GM10248 (cell line): ENCODE measurements at regions not wholly inside any gene's neighbourhood (a gene's known extent, or its start where the extent isn't known, plus 50 kb on each side); places are given as distances from the start of the nearest gene placed in this dataset.
A peak's percentile ranks its signal among the peaks of the same experiment; 100 is the strongest.

Source experiments
- CTCF ChIA-PET: fragments of 300-600 bp; sonication (Branson Sonifier 250); formaldehyde crosslinking; extraction: SDS; loops from one replicate; lab custom pipeline; 2021; ENCODE audit warnings: antibody characterized with exemption; lab: Yijun Ruan, JAX
- POLR2A ChIA-PET: fragments of 350-650 bp; sonication (Branson Sonifier 250); formaldehyde crosslinking; extraction: SDS; loops from one replicate; lab custom pipeline; 2020; ENCODE audit warnings: antibody characterized with exemption; lab: Yijun Ruan, JAX
- DNase-seq: peaks from one replicate; pipeline ENCODE4 v3.0.0; 2012; ENCODE audit errors: extremely low spot score
- TF ChIP-seq, protein P1 (sequence below): IDR thresholded peaks from 2 replicates; pipeline ENCODE4 v1.5.1; 2012; ENCODE audit warnings: mild to moderate bottlenecking, low read depth; ENCODE audit errors: extremely low read depth, missing control alignments, control extremely low read depth

DNA sequence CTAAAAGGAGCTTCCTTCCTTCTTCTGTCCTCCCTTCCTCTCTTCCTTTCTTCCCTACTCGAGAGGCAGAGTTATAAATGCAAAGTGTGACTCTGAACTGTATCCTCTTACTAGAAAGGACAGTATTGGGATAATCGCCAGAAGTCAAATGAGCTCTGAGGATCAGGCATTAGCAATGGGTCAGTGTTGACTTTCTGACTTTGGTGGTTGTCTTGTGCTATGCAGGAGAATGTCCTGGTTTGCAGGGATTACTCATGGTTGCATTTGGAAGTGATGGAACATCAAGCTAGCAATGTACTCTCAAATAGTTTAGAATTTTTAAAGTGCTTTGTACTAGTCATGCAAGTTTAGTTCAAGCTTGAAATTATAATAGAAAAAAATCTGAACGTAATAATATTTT lies 115.6 kb downstream of the TXNL1 start:
- no peak for DNase-seq
- ChIA-PET CTCF (no interaction called here), POLR2A (no interaction called here)
- TF ChIP-seq, protein P1, sequence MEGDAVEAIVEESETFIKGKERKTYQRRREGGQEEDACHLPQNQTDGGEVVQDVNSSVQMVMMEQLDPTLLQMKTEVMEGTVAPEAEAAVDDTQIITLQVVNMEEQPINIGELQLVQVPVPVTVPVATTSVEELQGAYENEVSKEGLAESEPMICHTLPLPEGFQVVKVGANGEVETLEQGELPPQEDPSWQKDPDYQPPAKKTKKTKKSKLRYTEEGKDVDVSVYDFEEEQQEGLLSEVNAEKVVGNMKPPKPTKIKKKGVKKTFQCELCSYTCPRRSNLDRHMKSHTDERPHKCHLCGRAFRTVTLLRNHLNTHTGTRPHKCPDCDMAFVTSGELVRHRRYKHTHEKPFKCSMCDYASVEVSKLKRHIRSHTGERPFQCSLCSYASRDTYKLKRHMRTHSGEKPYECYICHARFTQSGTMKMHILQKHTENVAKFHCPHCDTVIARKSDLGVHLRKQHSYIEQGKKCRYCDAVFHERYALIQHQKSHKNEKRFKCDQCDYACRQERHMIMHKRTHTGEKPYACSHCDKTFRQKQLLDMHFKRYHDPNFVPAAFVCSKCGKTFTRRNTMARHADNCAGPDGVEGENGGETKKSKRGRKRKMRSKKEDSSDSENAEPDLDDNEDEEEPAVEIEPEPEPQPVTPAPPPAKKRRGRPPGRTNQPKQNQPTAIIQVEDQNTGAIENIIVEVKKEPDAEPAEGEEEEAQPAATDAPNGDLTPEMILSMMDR: no peak

DNA sequence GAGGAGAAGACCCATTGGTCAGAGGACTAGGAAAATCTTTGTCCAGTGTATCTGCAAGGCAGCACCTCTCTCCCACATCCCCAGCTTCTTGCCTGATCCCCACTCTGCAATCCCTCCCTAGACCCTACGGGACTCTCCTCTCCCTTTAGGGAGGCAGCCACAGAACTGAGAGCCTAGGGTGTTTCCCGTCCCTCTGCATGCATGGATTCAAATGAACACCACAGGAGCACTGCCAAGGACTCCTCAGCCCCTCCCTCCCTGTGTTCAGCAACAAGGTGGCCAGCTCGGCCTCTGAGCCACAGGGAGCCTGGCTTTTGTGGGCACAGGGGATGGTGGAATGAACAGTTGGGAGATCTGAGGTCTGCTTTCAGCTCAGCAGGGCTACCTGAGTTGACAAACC lies 117.1 kb downstream of the TXNL1 start:
- TF ChIP-seq, protein P1: no peak
- ChIA-PET POLR2A (no interaction called here), CTCF (no interaction called here)
- no peak for DNase-seq

DNA sequence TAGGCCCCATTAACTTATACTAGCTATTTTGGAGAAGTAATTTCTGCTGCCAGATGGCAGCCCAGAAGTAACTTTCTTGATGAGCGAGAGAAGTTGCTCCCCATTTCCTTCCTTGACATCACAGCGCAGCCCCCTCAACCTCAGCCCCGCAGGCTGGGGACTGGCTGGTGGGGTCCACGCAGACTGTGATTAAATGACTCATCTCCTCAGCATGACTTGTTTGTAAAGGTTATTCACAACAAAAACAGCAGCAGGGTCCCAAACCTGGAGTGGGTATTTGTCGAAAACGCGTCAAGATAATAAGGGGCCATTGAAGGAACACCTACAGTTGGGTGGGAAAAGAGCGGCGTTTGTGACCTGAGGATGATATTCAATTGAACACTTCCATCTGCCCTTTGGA lies 120.6 kb downstream of the TXNL1 start:
- ChIA-PET POLR2A (no interaction called here), CTCF (no interaction called here)
- TF ChIP-seq, protein P1: no peak
- no peak for DNase-seq

DNA sequence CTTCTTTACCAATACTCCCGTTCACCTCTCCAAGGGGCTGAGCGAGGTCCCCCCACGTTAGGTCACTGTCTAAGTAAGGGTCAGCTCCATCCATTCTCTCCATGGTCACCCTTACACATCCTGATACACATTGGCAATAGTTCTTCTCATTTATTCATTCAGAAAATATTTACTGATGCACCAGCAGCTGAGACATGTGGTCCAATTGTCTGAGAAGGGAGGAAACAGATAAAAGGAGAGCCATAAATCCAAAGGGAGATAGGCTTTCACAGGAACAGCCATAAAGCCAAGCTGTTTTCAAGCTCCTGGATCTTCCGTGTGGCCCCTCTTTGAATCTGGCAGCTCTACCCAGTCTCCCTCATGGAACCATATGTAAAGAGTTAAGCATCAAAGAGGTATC lies 121.2 kb downstream of the TXNL1 start:
- no peak for DNase-seq
- ChIA-PET POLR2A (no interaction called here), CTCF (no interaction called here)
- TF ChIP-seq, protein P1: no peak

DNA sequence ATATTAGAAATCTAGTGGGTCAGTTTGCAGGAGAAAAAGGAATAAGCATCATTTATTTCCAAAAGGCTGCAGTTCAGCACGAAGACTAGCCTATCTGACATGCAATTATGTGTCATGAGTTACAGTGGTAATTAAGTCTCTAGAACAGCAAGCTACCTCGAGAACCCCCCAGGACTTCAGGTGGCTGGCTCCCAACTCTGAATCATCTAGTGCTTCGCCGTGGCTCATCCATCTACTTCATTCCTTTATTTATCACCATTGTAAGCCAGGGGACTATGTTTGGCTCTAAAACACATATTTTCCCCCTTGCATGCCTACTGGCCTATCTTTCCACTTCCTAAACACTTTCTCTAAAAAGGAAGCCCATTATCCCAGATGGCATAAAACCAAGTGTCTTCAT lies 121.6 kb downstream of the TXNL1 start:
- no peak for DNase-seq

DNA sequence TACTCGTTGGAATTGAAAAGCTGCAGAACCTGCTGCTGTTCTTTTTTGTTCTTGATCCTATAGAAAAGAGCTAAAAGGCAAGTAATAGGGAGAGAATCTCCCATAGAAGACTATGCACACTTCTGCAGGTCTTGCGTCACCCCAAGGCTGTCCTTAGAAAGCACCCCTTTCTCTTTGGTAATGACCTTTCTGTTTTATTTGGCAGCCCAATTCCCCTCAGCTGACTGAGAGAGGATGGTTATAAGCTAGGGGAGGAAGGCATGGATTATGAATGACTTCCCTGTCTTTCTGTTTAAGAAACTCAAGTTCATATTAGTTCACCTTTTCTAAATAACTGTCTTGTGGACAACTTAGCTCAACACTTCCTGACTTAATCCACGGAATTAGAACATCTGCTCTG lies 122.9 kb downstream of the TXNL1 start:
- no peak for DNase-seq
- TF ChIP-seq, protein P1: no peak
- CTCF ChIA-PET: interaction anchor here (1.5 to 2.3 kb wide), 2 partner anchors 10 to 15 kb away, joined by 6 read pairs; no protein-coding TSS in a partner anchor
- POLR2A ChIA-PET: no interaction called here

More for the DNA sequence above, 121.6 kb downstream of the TXNL1 start:
- POLR2A ChIA-PET: no interaction called here
- TF ChIP-seq, protein P1: no peak
- CTCF ChIA-PET: no interaction called here

DNA sequence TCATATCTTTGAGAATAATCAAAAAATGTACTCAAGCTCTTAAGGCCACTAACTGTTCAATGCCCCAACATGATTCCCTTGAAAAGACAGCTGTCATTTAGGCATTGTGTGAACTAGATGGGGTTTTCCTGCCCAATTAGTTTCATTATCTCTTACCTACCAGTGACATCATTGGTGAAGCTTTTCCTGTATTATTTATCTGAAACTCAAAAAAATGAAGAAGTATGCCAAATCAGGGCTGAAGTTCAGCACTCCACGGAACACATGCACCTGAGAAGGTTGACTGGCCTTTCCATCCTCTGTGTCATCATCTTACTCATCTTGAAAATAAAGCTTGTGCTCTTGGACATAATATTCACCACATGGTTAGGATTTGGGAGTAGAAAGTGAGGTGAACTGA lies 126.4 kb downstream of the TXNL1 start:
- CTCF ChIA-PET: interaction anchor here (1.4 kb wide), 1 partner anchor 16 kb away, joined by 4 read pairs; no protein-coding TSS in a partner anchor
- DNase-seq: peak; percentile 13

More for the DNA sequence above, 126.4 kb downstream of the TXNL1 start:
- TF ChIP-seq, protein P1: no peak
- POLR2A ChIA-PET: no interaction called here
